NOMO-1 treated with DMSO at 0.1 percent for 48 hours (cell line): ENCODE measurements at regions not wholly inside any gene's neighbourhood (a gene's known extent, or its start where the extent isn't known, plus 50 kb on each side); places are given as distances from the start of the nearest gene placed in this dataset.
"Not testable (repeated sequence)": the region's sequence is repeated elsewhere in the genome, so short reads cannot be mapped to it uniquely, and the experiment has no call there.

Source experiments
- DNase-seq: peaks from one replicate; lab custom pipeline; 2025; ENCODE audit not compliant: unreplicated experiment; lab: John Stamatoyannopoulos, UW

- DNase-seq = no peak
These were observed 73.4 kb upstream of the ADRA1D start for GRCh38 chr20:4322499-4322898.

- DNase-seq = peak; percentile 98
These were observed 71.2 kb upstream of the ADRA1D start for GRCh38 chr20:4320291-4320690.

GRCh38 chr20:4318891-4319290, 69.8 kb upstream of the ADRA1D start:
- no peak for DNase-seq

GRCh38 chr20:4310616-4311015, 61.5 kb upstream of the ADRA1D start:
- DNase-seq = not testable (repeated sequence)

- DNase-seq = no peak
These were observed 57.1 kb upstream of the ADRA1D start for GRCh38 chr20:4306206-4306605.

- no peak for DNase-seq
These were observed 56.0 kb upstream of the ADRA1D start for GRCh38 chr20:4305091-4305490.

GRCh38 chr20:4304601-4305000, 55.5 kb upstream of the ADRA1D start:
- DNase-seq = no peak

GRCh38 chr20:4303136-4303535, 54.0 kb upstream of the ADRA1D start:
- no peak for DNase-seq

GRCh38 chr20:4300921-4301320, 51.8 kb upstream of the ADRA1D start:
- DNase-seq = no peak

- DNase-seq = no peak
These were observed 51.3 kb upstream of the ADRA1D start for GRCh38 chr20:4300401-4300800.

- no peak for DNase-seq
These were observed 50.7 kb upstream of the ADRA1D start for GRCh38 chr20:4299773-4300172.

- DNase-seq = no peak
These were observed 50.1 kb upstream of the ADRA1D start for GRCh38 chr20:4299216-4299615.
